D341Med (cell line): ENCODE measurements at regions not wholly inside any gene's neighbourhood (a gene's known extent, or its start where the extent isn't known, plus 50 kb on each side); places are given as distances from the start of the nearest gene placed in this dataset.

Experiments
- DNase-seq: peaks from one replicate; pipeline ENCODE4 v3.0.0; 2012; ENCODE audit warnings: low spot score

GRCh38 chr5:33291216-33292000 is 149.4 kb upstream of the TARS1 start:
- DNase-seq, result no peak

- DNase-seq, result no peak
Observed at GRCh38 chr5:33297760-33298216, 143.0 kb upstream of the TARS1 start.

- DNase-seq, result peak; percentile 39
Observed at GRCh38 chr5:33299621-33300208, 141.1 kb upstream of the TARS1 start.

- DNase-seq, result no peak
Observed at GRCh38 chr5:33300209-33300742, 140.5 kb upstream of the TARS1 start.

- no peak for DNase-seq
Observed at GRCh38 chr5:33303579-33304095, 137.1 kb upstream of the TARS1 start.

GRCh38 chr5:33304601-33305000 is 136.2 kb upstream of the TARS1 start:
- no peak for DNase-seq

GRCh38 chr5:33305572-33305971 is 135.2 kb upstream of the TARS1 start:
- no peak for DNase-seq

GRCh38 chr5:33306758-33307157 is 134.0 kb upstream of the TARS1 start:
- DNase-seq, result no peak

GRCh38 chr5:33308586-33308985 is 132.2 kb upstream of the TARS1 start:
- DNase-seq, result no peak

GRCh38 chr5:33309068-33309467 is 131.7 kb upstream of the TARS1 start:
- no peak for DNase-seq

- DNase-seq, result no peak
Observed at GRCh38 chr5:33309536-33310345, 131.0 kb upstream of the TARS1 start.

- DNase-seq, result no peak
Observed at GRCh38 chr5:33310451-33310850, 130.3 kb upstream of the TARS1 start.

GRCh38 chr5:33311893-33312292 is 128.9 kb upstream of the TARS1 start:
- DNase-seq, result no peak

GRCh38 chr5:33312571-33313549 is 127.9 kb upstream of the TARS1 start:
- no peak for DNase-seq

- no peak for DNase-seq
Observed at GRCh38 chr5:33315189-33315588, 125.6 kb upstream of the TARS1 start.

- DNase-seq, result no peak
Observed at GRCh38 chr5:33316773-33317172, 124.0 kb upstream of the TARS1 start.

GRCh38 chr5:33317271-33317670 is 123.5 kb upstream of the TARS1 start:
- no peak for DNase-seq

GRCh38 chr5:33319151-33319550 is 121.6 kb upstream of the TARS1 start:
- DNase-seq, result no peak

GRCh38 chr5:33319841-33320240 is 120.9 kb upstream of the TARS1 start:
- no peak for DNase-seq

GRCh38 chr5:33321026-33321425 is 119.7 kb upstream of the TARS1 start:
- DNase-seq, result no peak

GRCh38 chr5:33322632-33323031 is 118.1 kb upstream of the TARS1 start:
- no peak for DNase-seq
